ENCODE measurements at regions not wholly inside any gene's neighbourhood (a gene's known extent, or its start where the extent isn't known, plus 50 kb on each side); places are given as distances from the start of the nearest gene placed in this dataset.
A peak's percentile ranks its signal among the peaks of the same experiment; 100 is the strongest.

DNA sequence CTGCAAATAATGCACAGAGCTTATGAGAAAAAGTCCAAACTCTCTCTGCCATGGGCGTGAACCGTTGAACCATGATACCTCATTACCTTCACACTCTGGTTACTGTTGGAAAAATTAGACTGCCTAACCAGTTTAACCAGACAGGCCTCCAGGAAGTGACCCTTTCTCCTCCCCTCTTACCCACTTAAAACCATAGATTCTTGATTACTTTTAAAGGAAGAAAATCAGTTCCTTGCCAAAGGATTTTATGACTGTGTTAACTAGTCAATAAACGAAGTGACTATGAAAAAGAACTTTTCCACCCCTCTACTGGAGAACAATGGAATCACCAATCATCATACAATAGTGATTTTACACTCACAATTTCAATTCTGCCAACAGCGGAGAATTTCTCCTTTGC is 254.0 kb upstream of the ATP2B1 start:
- peaks cover 36% of the 10 kb centered on the region for H3K4me1 ChIP-seq (ENCODE audit: low read depth)
- intact Hi-C loops (cut with DNase I, micrococcal nuclease) = loop anchor here in 1 of 2 donors (10.0 kb wide), 2 partner anchors 258 to 418 kb away; partner anchors contain the start of gene ATP2B1
- TF ChIP-seq, protein P1, sequence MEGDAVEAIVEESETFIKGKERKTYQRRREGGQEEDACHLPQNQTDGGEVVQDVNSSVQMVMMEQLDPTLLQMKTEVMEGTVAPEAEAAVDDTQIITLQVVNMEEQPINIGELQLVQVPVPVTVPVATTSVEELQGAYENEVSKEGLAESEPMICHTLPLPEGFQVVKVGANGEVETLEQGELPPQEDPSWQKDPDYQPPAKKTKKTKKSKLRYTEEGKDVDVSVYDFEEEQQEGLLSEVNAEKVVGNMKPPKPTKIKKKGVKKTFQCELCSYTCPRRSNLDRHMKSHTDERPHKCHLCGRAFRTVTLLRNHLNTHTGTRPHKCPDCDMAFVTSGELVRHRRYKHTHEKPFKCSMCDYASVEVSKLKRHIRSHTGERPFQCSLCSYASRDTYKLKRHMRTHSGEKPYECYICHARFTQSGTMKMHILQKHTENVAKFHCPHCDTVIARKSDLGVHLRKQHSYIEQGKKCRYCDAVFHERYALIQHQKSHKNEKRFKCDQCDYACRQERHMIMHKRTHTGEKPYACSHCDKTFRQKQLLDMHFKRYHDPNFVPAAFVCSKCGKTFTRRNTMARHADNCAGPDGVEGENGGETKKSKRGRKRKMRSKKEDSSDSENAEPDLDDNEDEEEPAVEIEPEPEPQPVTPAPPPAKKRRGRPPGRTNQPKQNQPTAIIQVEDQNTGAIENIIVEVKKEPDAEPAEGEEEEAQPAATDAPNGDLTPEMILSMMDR (IDR thresholded peaks at IDR 0.05) = no peak
- H3K4me3 ChIP-seq = no peak overlapping the region
- DNase-seq = peak in 1 of 3 donors; percentile 65
- no peaks in the 10 kb centered on the region for H3K36me3 ChIP-seq (ENCODE audit: low read depth)
- H3K9me3 ChIP-seq = no peaks in the 10 kb centered on the region
- ATAC-seq = peak; percentile 91

DNA sequence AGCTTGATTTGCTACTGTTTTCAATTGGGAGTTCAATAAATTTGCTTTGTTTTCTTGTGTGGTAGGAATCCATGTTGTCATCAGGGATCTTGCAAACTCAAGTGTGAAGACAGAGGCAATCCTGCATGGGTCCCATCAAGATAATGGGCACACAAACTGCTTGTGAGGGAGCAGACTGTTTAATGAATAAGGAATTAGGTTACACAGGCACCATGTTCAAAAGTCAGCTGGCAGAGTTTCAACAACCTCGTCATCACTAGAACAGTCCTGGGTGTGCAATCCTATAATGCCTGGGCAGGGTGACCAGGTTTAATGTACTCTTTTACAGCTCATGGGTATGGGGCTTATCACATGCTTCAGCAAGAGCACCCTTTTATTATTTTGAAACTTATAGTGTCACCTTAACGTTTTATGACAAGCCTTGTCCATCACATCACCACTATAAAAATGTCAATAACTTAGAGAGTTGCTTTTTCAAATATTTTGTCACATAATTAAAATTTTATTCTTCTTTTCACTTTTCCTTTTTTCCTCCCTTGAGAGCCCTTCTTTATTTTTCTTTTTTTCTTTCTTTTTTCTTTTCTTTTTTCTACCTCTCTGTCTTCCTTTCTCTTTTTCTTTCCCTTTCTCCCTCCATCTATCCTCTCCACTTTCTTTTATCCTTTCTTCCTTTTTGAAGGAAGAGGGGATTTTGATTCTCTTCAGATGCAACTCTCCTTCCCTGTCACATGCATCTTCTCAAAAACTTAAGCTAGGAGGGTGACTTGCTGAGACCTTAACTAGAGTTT is 252.2 kb upstream of the ATP2B1 start:
- Histone ChIP-seq H3K4me1 (ENCODE audit: low read depth) (peaks cover 36% of the 10 kb centered on the region), H3K4me3 (no peak overlapping the region), H3K36me3 (ENCODE audit: low read depth) (no peaks in the 10 kb centered on the region), H3K9me3 (no peaks in the 10 kb centered on the region)
- intact Hi-C loops (cut with DNase I, micrococcal nuclease) = loop anchor here in 1 of 2 donors (10.0 kb wide), 2 partner anchors 256 to 416 kb away; partner anchors contain the start of gene ATP2B1
- ATAC-seq (peak; percentile 83), DNase-seq (peak in 1 of 3 donors; percentile 95)
- TF ChIP-seq, protein P1 (IDR thresholded peaks at IDR 0.05) = no peak

DNA sequence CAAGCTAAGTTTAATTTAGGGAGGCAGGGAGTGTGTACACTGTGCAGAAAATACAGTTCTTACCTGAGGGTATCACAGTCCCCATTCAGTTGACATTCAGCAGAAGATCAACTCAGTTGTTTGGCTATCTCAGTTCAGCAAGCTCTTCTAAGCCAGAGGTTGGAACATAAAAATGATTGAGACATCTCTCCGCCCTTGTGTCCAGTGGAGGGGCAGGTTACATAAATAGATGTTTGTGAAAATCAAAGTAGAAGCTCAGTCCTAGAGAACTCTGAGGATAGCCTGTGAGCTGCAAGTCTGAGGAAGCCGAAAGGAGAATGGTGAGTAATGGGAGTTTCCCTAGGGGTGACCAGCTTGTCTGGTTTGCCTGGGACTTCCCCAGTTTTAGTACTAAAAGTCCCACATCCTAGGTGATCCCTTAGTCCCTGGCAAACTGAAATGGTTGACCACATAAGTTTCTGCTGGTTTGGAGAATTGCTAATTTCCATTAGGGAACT is 251.4 kb upstream of the ATP2B1 start:
- DNase-seq (peak in 1 of 3 donors; percentile 27), ATAC-seq (peak; percentile 58)

DNA sequence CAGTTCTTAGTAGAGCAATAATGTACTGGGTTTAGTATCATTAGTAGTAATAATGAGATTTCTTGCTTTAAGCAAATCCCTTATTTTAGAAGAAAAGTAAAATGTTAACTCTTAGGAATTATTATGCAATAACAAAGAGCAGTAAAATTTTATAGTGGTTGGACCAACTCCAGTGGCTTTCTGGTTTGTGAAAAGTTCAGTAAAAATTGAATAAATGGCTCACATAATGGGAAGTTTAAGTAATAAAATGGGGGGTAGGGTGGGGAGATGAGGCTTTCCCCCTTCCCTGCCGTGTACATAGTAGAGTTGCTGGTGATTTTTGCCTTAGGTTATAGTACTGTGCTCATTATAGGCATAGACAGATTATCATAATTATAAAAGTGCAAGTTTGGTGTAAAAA is 250.5 kb upstream of the ATP2B1 start:
- Histone ChIP-seq H3K9me3 (no peaks in the 10 kb centered on the region), H3K4me1 (ENCODE audit: low read depth) (peaks cover 30% of the 10 kb centered on the region), H3K36me3 (ENCODE audit: low read depth) (no peaks in the 10 kb centered on the region), H3K4me3 (no peak overlapping the region)
- DNase-seq (peak in 1 of 3 donors; percentile 42), ATAC-seq (no peak)
- TF ChIP-seq, protein P1 (IDR thresholded peaks at IDR 0.05) = no peak
- intact Hi-C loops (cut with DNase I, micrococcal nuclease) = no loop called here

More for the DNA sequence above, 251.4 kb upstream of the ATP2B1 start:
- TF ChIP-seq, protein P1 (IDR thresholded peaks at IDR 0.05) = no peak
- no peak overlapping the region for H3K4me3 ChIP-seq
- intact Hi-C loops (cut with DNase I, micrococcal nuclease) = loop anchor here in 1 of 2 donors (10.0 kb wide), 2 partner anchors 255 to 415 kb away; partner anchors contain the start of gene ATP2B1
- H3K4me1 ChIP-seq (ENCODE audit: low read depth) = peaks cover 36% of the 10 kb centered on the region
- no peaks in the 10 kb centered on the region for H3K36me3 ChIP-seq (ENCODE audit: low read depth)
- no peaks in the 10 kb centered on the region for H3K9me3 ChIP-seq

DNA sequence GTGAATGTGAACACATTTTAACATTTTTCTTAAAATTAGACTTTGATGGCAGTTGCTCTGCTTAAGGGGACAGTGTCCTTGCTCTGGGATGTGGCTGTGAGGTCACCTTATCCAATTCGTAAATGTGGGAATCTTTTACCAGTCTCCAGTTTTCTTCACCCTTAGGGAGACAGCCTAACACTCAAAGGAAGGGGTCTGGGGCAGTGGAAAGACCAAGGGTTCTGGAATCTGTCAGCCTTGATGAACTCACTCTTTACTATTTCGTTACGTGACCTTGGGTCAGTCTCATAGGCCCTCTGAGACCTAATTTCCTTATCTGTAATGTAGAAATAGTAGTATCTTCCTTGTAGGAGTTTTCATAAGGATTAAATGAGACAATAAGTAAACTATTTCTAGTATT is 245.6 kb upstream of the ATP2B1 start:
- intact Hi-C loops (cut with DNase I, micrococcal nuclease) = no loop called here
- no peaks in the 10 kb centered on the region for H3K36me3 ChIP-seq (ENCODE audit: low read depth)
- no peak for ATAC-seq
- no peak for DNase-seq
- H3K4me1 ChIP-seq (ENCODE audit: low read depth) = peaks cover 31% of the 10 kb centered on the region
- no peak overlapping the region for H3K4me3 ChIP-seq
- H3K9me3 ChIP-seq = no peaks in the 10 kb centered on the region
- TF ChIP-seq, protein P1 (IDR thresholded peaks at IDR 0.05) = no peak

Measured in mucosa of descending colon (tissue), 3 donors.